Activated CD8-positive, alpha-beta memory T cell treated with anti-CD3 and anti-CD28 coated beads for 36 hours (primary cell): ENCODE measurements at regions not wholly inside any gene's neighbourhood (a gene's known extent, or its start where the extent isn't known, plus 50 kb on each side); places are given as distances from the start of the nearest gene placed in this dataset.
"Not testable (repeated sequence)": the region's sequence is repeated elsewhere in the genome, so short reads cannot be mapped to it uniquely, and the experiment has no call there.

Experiments used
- CTCF ChIA-PET: fragments of 350-600 bp; sonication (Branson Sonifier 250); formaldehyde crosslinking; loops from one replicate; lab custom pipeline; 2021; ENCODE audit warnings: antibody characterized with exemption; lab: Charles Lee
- POLR2A ChIA-PET: fragments of 350-600 bp; sonication (Branson Sonifier 250); formaldehyde crosslinking; loops from one replicate; lab custom pipeline; 2021; ENCODE audit warnings: antibody characterized with exemption; lab: Charles Lee

DNA sequence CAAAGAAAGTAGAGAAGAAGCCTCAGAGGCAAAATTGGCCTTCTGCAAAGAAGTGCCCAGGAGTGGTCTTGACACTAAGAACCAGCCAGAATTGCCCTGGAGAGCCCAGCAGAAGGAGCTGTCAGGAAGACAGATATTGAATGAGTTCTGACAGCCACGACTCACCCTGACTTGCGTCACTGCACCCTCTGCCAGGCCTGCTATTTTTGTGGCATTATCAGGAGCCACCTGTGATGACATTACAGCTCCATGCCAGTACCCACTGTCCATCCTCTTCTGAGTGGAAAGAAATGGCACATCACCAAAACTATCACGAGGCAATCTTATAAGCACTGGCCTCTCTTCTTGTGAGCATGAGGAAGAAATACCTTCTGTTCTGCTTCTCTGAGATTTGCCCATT is 67.7 kb downstream of the SMIM20 start:
- ChIA-PET CTCF (no interaction called here), POLR2A (no interaction called here)

DNA sequence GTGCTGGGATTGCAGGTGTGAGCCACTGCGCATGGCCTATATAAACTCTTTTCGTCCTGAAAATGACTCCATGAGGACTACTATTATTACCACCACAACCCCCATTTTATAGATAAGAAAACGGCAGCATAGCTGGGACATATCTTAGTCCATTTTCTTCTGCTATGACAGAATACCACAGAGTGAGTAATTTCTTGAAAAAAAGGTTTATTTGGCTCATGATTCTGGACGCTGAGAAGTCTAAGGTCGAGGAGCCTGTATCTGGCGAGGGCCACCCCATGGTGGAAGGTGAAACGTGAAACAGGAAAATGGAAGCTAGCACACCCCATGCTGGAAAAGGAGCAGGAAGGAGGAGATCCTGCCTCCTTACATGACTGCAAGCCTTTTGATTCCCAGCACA is 68.9 kb downstream of the SMIM20 start:
- POLR2A ChIA-PET = no interaction called here
- CTCF ChIA-PET = no interaction called here

DNA sequence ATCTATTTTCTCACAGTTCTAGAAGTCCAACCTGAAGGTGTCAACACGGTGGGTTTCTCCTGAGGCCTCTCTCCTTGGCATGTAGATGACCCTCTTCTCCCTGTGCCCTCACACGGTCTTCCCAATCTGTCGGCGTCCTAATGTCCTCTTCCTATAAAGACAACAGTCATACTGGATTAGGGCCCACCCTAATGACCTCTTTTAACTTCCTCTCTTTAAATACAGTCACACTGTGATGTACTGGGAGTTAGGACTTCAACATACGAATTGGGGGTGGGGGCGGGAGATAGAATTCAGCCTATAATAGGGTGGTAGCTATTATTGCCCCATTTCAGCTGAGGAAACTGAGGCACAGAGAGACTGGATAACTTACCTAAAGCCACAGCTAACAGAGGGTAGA is 70.2 kb downstream of the SMIM20 start:
- POLR2A ChIA-PET = no interaction called here
- CTCF ChIA-PET = no interaction called here

DNA sequence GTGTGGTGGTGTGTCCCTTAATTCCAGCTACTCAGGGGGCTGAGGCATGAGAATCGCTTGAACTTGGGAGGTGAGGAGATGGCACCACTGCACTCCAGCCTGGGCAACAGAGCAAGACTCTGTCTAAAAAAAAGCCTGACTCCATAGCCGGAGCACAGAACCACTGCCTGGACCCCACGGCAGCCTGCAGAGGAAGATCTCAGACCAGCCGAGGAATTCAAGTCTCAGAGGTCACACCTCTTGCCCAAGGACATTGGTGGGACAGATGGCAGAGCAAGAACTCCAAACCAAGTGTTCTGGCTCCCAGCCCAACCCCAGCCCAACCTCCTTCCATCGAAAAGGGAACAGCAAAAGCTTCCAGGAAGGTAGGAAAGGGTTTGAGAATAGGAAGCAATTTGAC is 70.8 kb downstream of the SMIM20 start:
- CTCF ChIA-PET = interaction anchor here (1.6 kb wide), 1 partner anchor 17 kb away, joined by 3 read pairs; no protein-coding TSS in a partner anchor
- POLR2A ChIA-PET = interaction anchor here (0.7 kb wide), 1 partner anchor 841 kb away, joined by 5 read pairs; no protein-coding TSS in a partner anchor

DNA sequence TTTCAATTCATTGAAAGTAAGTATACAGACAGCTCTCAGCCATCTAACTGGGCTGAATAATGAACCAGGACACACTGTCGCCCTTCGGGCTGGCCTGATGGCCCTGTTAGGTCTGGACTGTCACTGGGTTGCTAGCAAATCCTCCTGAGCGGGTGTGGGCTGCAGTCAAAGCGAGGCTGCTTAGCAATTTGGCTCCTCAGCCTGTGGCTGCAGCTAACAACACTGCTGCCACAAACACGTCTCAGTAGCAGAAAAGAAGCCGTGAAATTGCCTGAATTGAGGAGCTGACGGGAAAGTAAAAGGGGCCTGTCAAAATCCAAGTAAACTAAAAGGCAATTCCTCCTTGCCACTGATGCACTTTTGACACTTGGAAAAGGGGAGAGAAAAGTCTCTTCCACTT is 72.8 kb downstream of the SMIM20 start:
- ChIA-PET CTCF (interaction anchor here (0.6 to 1.5 kb wide), 3 partner anchors 10 to 429 kb away, joined by 3 to 6 read pairs (median 5); no protein-coding TSS in a partner anchor), POLR2A (no interaction called here)

DNA sequence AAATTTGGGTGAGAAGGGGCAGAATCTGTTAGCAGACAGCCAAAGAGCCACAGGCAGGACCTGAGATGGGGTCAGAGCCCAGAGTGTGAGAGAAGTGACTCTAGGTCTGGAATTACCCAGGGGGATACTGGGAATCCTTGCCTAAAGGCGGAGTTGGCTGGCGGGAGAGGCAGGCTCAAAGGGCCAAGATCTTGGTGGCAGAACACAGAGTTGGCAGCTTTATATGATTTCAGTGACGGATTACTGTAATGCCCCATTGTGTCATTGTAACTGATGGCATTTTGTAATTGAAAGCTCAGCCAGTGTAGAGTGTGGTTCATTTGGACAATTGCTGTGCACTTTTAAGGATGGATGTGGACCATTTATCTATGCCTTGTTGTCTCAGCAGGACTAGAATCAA is 77.3 kb downstream of the SMIM20 start:
- CTCF ChIA-PET = no interaction called here

DNA sequence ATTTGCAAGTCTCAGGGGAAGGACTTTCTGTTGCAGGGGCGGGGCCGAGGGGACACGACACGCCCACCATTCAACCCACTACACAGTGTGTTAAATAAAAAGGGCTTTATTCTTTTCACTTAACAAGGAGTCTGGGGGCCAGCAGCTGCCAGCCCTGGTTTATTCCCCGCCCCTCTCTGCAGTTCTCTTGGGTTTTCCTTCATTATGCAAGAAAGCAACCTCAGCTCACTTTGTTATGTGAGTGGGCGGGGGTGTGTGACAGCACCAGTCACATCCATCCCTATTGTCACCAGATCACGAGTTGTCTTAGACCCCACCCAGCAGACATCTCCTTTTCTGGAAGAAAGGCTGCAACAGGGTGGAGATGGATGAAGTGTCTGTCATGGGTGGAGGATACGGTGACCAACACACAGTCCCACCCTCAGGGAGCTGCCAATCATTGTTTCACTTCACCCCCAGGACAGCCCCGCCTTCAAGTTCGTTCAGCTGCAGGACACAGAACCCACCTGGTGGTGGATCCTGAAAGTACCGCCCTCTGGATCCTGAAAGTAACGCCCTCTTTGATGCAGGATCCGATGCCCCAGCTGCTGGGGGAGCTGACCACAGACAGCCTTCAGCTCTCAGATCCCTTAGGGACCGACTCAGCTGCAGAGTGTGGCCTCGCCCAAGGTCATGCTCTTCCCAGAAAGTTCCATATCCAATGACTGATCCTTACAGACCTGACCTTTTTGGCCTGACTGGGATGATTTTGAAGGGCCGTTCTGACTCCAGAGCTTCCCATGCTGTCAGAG is 79.6 kb downstream of the SMIM20 start:
- CTCF ChIA-PET = no interaction called here
- POLR2A ChIA-PET = no interaction called here

More for the DNA sequence above, 77.3 kb downstream of the SMIM20 start:
- POLR2A ChIA-PET = no interaction called here

DNA sequence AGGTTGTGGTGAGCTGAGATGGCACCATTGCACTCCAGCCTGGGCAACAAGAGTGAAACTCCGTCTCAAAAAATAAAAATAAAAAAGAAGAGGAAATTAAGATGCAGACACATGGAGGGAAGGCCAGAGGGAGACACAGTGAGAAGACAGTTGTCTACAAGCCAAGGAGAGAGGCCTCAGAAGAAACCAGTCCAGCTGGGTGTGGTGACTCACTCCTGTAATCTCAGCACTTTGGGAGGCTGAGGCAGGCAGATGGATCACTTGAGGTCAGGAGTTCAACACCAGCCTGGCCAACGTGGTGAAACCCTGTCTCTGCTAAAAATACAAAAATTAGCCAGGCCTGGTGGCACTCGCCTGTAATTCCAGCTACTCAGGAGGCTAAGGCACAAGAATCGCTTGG is 80.6 kb downstream of the SMIM20 start:
- CTCF ChIA-PET, POLR2A ChIA-PET: not testable (repeated sequence)

DNA sequence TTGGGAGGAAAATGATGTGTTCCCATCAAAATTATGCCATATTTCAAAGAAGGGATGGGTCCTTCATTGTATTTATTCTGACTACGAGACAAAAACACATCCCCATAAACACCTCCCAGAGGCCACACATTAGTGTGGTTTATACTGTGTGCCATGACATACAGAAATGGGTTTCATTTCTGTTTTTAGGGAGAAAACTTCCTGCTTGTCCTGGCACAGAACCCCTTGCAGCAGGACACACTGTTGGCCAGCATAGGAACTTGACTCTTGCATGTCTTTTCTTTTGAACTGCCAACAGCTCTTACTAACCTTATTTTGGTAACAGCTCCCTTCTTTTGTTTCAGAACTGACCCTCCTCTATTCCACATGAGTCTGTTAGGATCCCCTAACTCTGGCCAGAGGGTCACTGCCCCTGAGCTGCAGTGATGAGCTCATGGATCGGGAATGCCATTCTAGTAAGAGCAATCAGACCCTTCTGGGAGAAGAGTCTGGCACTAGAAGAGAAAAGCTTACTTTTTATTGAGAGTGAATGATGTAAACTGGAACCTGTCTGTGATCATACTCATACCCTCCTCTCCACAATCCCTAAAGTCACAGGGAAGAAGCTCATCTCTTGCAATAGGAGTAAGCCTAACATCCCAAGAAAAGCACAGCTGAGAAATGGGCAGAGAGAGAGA is 86.4 kb downstream of the SMIM20 start:
- CTCF ChIA-PET = interaction anchor here (1.3 kb wide), 1 partner anchor 12 kb away, joined by 6 read pairs; no protein-coding TSS in a partner anchor
- POLR2A ChIA-PET = no interaction called here

DNA sequence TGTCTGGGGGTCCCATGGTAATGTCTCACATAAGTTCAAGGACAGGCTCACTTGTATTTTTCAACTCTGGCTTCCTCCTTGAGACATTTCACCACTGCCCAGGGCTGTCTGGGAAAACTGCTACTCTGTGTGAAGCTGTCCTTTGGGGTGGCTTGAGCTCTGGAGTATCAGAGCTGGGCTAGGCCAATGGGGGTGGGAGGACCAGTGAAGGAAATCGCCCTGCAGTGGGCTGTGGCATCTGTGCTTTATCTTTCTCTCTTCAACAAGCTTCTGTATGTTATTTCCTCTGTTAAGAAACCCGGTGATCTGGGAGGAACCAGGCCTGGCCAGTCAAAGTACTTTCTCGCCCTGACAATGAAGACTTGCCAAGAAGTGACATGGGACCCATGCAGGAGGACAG is 87.4 kb downstream of the SMIM20 start:
- POLR2A ChIA-PET = no interaction called here

DNA sequence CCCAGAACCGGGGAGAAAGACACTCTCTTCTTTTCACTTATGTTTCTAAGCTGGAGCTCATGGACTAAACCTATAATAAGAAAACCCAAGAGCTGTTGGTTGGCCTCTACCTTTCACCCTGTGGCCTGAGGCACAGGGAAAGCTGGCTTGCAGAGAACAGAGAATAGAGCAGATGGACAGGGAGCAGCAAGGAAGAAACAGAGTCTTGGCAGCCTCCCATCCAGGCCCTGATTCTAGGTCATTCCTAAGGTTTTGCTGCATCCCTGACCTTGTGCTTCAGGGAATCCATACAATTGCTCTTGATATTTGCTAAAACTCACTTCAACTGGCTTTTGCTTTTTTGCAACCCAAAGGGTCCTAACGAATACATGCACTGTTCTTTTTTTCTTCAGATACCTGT is 87.8 kb downstream of the SMIM20 start:
- POLR2A ChIA-PET = no interaction called here

More for the DNA sequence above, 87.4 kb downstream of the SMIM20 start:
- CTCF ChIA-PET = no interaction called here

DNA sequence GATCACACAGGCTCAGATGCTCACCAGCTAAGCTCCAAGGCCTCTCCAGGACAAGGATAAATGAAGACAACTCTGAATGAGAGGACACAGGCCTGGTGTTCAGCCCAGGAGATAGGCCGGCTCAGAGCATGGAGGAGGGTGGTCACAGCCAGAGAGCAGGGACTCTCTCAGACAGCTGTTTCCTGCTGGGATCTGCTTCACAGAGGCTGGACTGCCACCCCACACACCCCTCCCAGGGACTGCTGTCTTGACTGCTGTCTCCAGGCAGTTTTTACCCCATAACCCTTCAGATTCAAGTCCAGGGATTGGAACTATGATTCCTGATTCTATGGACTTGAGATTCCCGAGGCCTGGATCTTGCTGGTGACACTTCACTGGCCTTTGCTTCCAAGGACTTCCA is 89.0 kb downstream of the SMIM20 start:
- POLR2A ChIA-PET = no interaction called here
- CTCF ChIA-PET = no interaction called here

More for the DNA sequence above, 87.8 kb downstream of the SMIM20 start:
- CTCF ChIA-PET = no interaction called here

DNA sequence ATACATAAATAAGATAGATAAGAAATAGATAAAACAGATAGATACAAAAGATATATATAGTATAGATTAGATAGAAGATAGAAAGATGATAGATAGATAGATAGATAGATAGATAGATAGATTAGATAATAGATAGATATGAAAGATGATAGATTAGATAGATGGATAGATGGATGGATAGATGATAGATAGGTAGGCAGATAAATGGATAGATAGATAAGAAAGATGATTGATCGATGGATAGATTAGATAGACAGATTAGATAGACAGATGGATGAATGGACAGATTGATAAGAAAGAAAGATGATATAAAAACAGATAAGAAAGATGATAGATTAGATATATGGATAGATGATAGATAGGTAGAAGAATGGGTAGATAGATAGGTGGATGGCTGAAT is 90.3 kb downstream of the SMIM20 start:
- CTCF ChIA-PET = interaction anchor here (0.9 to 3.1 kb wide), 2 partner anchors 16 to 324 kb away, joined by 3 to 14 read pairs; no protein-coding TSS in a partner anchor
- POLR2A ChIA-PET = no interaction called here

DNA sequence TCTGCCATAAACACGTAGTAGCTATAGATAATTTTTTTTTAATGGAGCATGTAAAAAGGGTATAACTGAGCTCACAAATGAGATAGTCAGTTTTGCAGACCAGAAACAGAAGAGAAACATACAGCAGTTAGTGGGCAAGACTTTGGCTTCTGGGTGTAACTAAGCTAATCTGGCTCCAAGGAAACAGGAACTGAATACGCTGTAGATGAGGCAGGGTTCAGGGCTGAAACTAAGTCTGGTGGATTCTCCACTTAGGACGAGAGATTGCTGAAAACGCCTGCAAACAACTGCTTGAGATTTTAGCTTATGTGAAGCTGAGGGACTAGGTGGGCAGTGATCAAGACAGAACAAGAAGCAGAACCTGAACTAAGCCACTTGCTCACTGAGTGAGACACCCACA is 91.7 kb downstream of the SMIM20 start:
- ChIA-PET POLR2A (no interaction called here), CTCF (interaction anchor here (3.1 kb wide), 1 partner anchor 18 kb away, joined by 14 read pairs; no protein-coding TSS in a partner anchor)

DNA sequence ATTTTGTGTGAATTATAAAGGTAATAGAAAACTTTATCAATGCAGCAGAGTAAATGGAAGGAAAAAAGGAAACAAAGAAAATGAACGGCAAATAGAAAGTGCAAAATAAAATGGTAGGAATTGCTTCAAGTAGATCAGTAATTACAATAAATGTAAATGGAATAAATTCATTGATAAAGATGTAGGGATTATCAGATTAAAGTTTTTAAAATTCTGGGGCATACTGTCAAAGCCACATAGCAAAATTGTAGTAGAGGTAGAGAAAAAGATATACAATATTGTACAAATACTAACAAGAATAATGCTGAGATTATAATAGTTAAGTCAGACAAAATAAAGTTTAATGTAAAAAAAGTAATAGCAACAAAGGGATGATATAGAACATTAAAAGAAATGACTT is 94.7 kb downstream of the SMIM20 start:
- ChIA-PET POLR2A (no interaction called here), CTCF (no interaction called here)

DNA sequence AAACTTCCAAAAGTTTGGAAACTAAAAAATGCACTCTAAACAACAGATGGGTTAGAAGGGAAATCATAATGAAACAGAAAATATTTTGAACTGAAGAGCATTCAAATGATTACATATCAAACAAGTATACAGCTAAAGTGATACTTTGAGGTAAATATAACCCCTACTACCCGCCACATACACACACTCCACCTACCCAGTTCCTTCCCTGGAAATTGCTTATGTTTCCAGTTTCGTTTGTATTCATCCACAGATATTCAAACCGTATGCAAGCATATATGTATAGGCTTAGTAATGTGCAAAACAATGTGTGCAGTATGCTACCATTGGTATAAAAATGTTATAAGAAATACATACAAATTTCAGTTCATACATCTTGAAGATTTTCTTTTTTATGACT is 95.5 kb downstream of the SMIM20 start:
- ChIA-PET CTCF (interaction anchor here (0.6 to 0.8 kb wide), 2 partner anchors 22 to 52 kb away, joined by 3 to 4 read pairs; no protein-coding TSS in a partner anchor), POLR2A (interaction anchor here (0.6 kb wide), 1 partner anchor 65 kb away, joined by 5 read pairs; no protein-coding TSS in a partner anchor)

DNA sequence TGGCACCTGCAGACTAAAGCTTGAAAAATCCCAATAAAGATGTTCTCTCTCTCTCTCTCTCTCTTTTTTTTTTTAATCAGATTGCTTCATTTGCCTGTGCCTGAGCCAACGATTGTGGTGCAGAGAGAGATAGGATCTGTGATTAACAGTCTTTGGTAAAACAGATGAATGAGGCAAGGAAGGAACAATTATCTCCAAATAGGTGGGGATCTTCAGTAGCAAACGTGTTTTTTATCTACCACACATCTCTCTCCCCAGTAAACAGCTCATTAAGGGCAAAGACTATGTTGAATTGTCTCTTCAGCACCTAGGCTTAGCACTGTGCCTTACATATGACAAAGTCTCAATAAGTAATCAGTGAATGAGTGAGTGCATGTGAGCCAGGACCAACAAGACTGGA is 96.3 kb downstream of the SMIM20 start:
- POLR2A ChIA-PET = interaction anchor here (0.6 kb wide), 1 partner anchor 65 kb away, joined by 5 read pairs; no protein-coding TSS in a partner anchor
- CTCF ChIA-PET = interaction anchor here (0.8 kb wide), 1 partner anchor 22 kb away, joined by 4 read pairs; no protein-coding TSS in a partner anchor

DNA sequence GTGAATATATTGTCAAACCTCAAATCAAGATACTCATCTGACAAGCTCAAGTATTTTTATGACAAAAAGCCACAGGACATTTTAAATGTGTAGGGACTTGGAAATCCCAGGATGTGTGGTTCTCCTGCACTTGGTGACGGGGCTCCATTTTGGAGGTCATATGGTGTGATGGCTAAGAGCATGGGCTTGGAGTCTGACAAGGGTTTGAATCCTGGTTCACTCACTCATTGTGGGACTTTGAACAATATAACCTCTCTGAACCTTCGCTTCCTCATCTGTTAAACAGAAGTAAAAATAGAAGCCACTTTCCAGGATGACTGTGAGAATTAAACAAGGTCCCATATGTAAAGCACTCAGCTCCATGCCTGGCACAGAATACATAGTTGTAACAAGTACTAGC is 99.6 kb downstream of the SMIM20 start:
- CTCF ChIA-PET = interaction anchor here (0.7 kb wide), 1 partner anchor 744 kb away, joined by 3 read pairs; no protein-coding TSS in a partner anchor
- POLR2A ChIA-PET = no interaction called here

DNA sequence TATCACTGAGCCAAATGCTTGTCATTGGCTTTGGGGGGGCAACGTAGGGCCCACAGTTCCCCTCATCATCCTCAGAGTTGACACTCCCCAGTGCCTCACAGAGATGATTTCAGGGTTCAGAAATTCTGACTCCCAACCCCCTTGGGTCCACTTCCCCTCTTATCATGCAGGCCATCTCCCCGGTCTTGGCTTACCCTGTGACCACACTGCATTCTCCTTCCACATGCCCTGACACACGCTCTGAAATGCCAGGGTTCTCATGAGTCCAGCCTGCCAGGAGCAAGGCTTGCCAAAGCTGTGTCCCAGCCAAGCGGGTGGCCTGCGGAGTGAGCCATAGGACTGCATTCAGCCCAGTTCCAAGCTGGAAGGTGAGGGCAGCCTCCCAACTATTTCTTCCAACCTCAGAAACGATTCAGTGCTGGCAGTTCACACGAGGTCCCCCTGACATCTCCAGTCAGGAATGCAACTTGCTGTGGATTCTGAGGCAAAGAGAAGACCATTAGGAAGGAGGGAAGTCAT is 101.2 kb downstream of the SMIM20 start:
- POLR2A ChIA-PET = no interaction called here
- CTCF ChIA-PET = no interaction called here

DNA sequence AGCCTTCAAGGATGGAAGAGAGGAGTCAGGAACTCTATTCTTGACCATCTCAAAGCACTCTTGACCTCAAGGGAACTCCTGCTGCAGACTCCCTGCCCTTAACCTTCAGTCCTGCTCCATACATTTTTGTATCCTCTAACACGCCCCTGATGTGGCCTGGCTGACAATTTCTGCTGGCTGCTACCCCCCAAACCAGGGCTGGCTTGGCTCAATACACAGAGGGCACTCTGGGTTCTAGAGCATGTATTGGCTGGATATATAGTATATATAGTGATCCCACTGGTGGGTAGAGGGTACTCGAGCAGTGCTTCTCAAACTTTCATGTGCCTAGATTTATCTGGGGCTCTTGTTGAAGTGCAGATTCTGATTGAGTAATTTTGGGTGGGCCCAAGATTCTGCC is 101.9 kb downstream of the SMIM20 start:
- ChIA-PET POLR2A (interaction anchor here (0.9 kb wide), 1 partner anchor 516 kb away, joined by 3 read pairs; no protein-coding TSS in a partner anchor), CTCF (interaction anchor here (2.0 kb wide), 1 partner anchor 28 kb away, joined by 7 read pairs; no protein-coding TSS in a partner anchor)
